Sigmoid colon (tissue), 6 donors: ENCODE measurements at regions not wholly inside any gene's neighbourhood (a gene's known extent, or its start where the extent isn't known, plus 50 kb on each side); places are given as distances from the start of the nearest gene placed in this dataset.

Experiments used
- DNase-seq: peaks from one replicate; pipeline ENCODE4 v3.0.0-alpha.2; 2019
- H3K27ac ChIP-seq, 4 donors: fragments of 200-600 bp; sonication (generic); one replicate each; pipeline ENCODE4 v1.5.1; 2016 to 2019; ENCODE audit warnings: mild to moderate bottlenecking in 1 of 4
- H3K27me3 ChIP-seq, 3 donors: fragments of 200-600 bp; sonication (generic); one replicate each; pipeline ENCODE4 v1.5.1; 2019; ENCODE audit warnings: mild to moderate bottlenecking in 1 of 3
- H3K36me3 ChIP-seq, 4 donors: fragments of 200-600 bp; sonication (generic); one replicate each; pipeline ENCODE4 v1.5.1; 2016 to 2019
- H3K4me1 ChIP-seq, 4 donors: fragments of 200-600 bp; sonication (generic); one replicate each; pipeline ENCODE4 v1.5.1; 2017 to 2019
- H3K4me3 ChIP-seq, 4 donors: fragments of 200-600 bp; sonication (generic); one replicate each; pipeline ENCODE4 v1.5.1; 2017 to 2019; ENCODE audit warnings: mild to moderate bottlenecking in 2 of 4, moderate library complexity in 1 of 4
- H3K9me3 ChIP-seq, 4 donors: fragments of 200-600 bp in 3 of 4; sonication (generic) in 3 of 4; one replicate each; pipeline versions ENCODE4 v1.5.1 to v1.6.1; 2013 to 2019
- CTCF ChIP-seq, 4 experiments: fragments of 450-650 bp in 3 of 4; fragments of 200-600 bp in 1 of 4; IDR thresholded peaks; one replicate each; pipeline ENCODE4 v1.5.1; 2016 to 2019; ENCODE audit warnings: antibody characterized with exemption in 4 of 4, mild to moderate bottlenecking in 3 of 4, moderate library complexity in 2 of 4
- EP300 ChIP-seq, 4 donors: sonication (generic); formaldehyde crosslinking; IDR thresholded peaks; one replicate each; pipeline ENCODE4 v1.6.1; 2017; ENCODE audit warnings: antibody characterized with exemption in 4 of 4
- POLR2A ChIP-seq, 2 donors: fragments of 450-650 bp; IDR thresholded peaks; one replicate each; pipeline ENCODE4 v1.6.1; 2016; ENCODE audit warnings: antibody characterized with exemption in 2 of 2, mild to moderate bottlenecking in 2 of 2, moderate library complexity in 2 of 2
- POLR2AphosphoS5 ChIP-seq, 4 donors: sonication (generic); formaldehyde crosslinking; IDR thresholded peaks; one replicate each; pipeline ENCODE4 v1.6.1; 2017; ENCODE audit warnings: antibody characterized with exemption in 4 of 4
- WGBS, 2 donors: extraction: QIAGEN DNeasy Blood & Tissue Kit; methylation state at CpG; one replicate each; pipeline ENCODE4 v1.1.7; 2013; 5-methylcytosine and 5-hydroxymethylcytosine counted together
- intact Hi-C: fragments of 100-400 bp; cut with DNase I; formaldehyde crosslinking; loops from one replicate; pipeline ENCODE4 v1.15.1; 2023
- donor health status: healthy with polysubstance abuse.
- donor health status: healthy.

- no peaks in the 10 kb centered on the region for H3K4me1 ChIP-seq
- no peak overlapping the region for H3K4me3 ChIP-seq
- intact Hi-C loops = no loop called here
- no peak for TF ChIP-seq POLR2A (IDR thresholded peaks at IDR 0.05)
- TF ChIP-seq CTCF (IDR thresholded peaks at IDR 0.05) = no peak
- TF ChIP-seq POLR2AphosphoS5 (IDR thresholded peaks at IDR 0.05) = no peak
- no peak for TF ChIP-seq EP300 (IDR thresholded peaks at IDR 0.05)
- WGBS, 2 donors = 72 to 75% methylated on average over 7 of the region's 7 CpGs
- H3K27ac ChIP-seq = no peak overlapping the region
- DNase-seq = no peak
- no peaks in the 10 kb centered on the region for H3K9me3 ChIP-seq
- no peaks in the 10 kb centered on the region for H3K36me3 ChIP-seq
- H3K27me3 ChIP-seq = no peaks in the 10 kb centered on the region
Measured at GRCh38 chr14:76304536-76305267, 71.2 kb upstream of the ESRRB start.

- no peak for DNase-seq
Measured at GRCh38 chr14:76305268-76305826, 70.6 kb upstream of the ESRRB start.

GRCh38 chr14:76306131-76306530, 69.8 kb upstream of the ESRRB start:
- 85 to 87% methylated on average over 12 of the region's 12 CpGs for WGBS, 2 donors

More at GRCh38 chr14:76305268-76305826, 70.6 kb upstream of the ESRRB start:
- 61% methylated on average over 11 of the region's 11 CpGs for WGBS, 2 donors
- Histone ChIP-seq H3K4me3 (no peak overlapping the region), H3K27me3 (no peaks in the 10 kb centered on the region), H3K36me3 (no peaks in the 10 kb centered on the region), H3K27ac (no peak overlapping the region), H3K4me1 (peaks cover 0 to 6% (median 0%) of the 10 kb centered on the region in 4 donors), H3K9me3 (no peaks in the 10 kb centered on the region)
- intact Hi-C loops = no loop called here
- TF ChIP-seq POLR2AphosphoS5 (IDR thresholded peaks at IDR 0.05) = no peak

GRCh38 chr14:76307786-76308780, 67.9 kb upstream of the ESRRB start:
- WGBS, 2 donors = 85 to 93% methylated on average over 15 of the region's 15 CpGs
- H3K4me1 ChIP-seq = peaks cover 0 to 6% (median 0%) of the 10 kb centered on the region in 4 donors
- H3K27ac ChIP-seq = no peak overlapping the region
- H3K4me3 ChIP-seq = no peak overlapping the region
- H3K36me3 ChIP-seq = no peaks in the 10 kb centered on the region
- no peak for DNase-seq
- TF ChIP-seq EP300 (IDR thresholded peaks at IDR 0.05) = no peak
- no peak for TF ChIP-seq CTCF (IDR thresholded peaks at IDR 0.05)
- TF ChIP-seq POLR2A (IDR thresholded peaks at IDR 0.05) = no peak
- no peak for TF ChIP-seq POLR2AphosphoS5 (IDR thresholded peaks at IDR 0.05)
- no peaks in the 10 kb centered on the region for H3K9me3 ChIP-seq
- H3K27me3 ChIP-seq = peaks cover 0 to 10% (median 0%) of the 10 kb centered on the region in 3 donors
- intact Hi-C loops = no loop called here

More at GRCh38 chr14:76306131-76306530, 69.8 kb upstream of the ESRRB start:
- Histone ChIP-seq H3K4me1 (peaks cover 0 to 6% (median 0%) of the 10 kb centered on the region in 4 donors), H3K27me3 (peaks cover 0 to 2% (median 0%) of the 10 kb centered on the region in 3 donors), H3K36me3 (no peaks in the 10 kb centered on the region), H3K4me3 (no peak overlapping the region), H3K9me3 (no peaks in the 10 kb centered on the region), H3K27ac (no peak overlapping the region)
- no peak for TF ChIP-seq POLR2AphosphoS5 (IDR thresholded peaks at IDR 0.05)
- TF ChIP-seq CTCF (IDR thresholded peaks at IDR 0.05) = no peak
- no peak for TF ChIP-seq EP300 (IDR thresholded peaks at IDR 0.05)
- TF ChIP-seq POLR2A (IDR thresholded peaks at IDR 0.05) = no peak
- intact Hi-C loops = no loop called here
- DNase-seq = no peak
